ENCODE measurements at regions not wholly inside any gene's neighbourhood (a gene's known extent, or its start where the extent isn't known, plus 50 kb on each side); places are given as distances from the start of the nearest gene placed in this dataset.
"Not testable (repeated sequence)": the region's sequence is repeated elsewhere in the genome, so short reads cannot be mapped to it uniquely, and the experiment has no call there.

- no peak for DNase-seq (ENCODE audit: low read depth)
Measured at GRCh38 chrX:110964786-110965185, 131.2 kb upstream of the PAK3 start.

- no peak for DNase-seq (ENCODE audit: low read depth)
Measured at GRCh38 chrX:110962451-110962850, 133.5 kb upstream of the PAK3 start.

GRCh38 chrX:110955706-110956105 is 140.3 kb upstream of the PAK3 start:
- DNase-seq (ENCODE audit: low read depth), result no peak

GRCh38 chrX:110954428-110955100 is 141.4 kb upstream of the PAK3 start:
- no peak for DNase-seq (ENCODE audit: low read depth)

- DNase-seq (ENCODE audit: low read depth), result no peak
Measured at GRCh38 chrX:110951472-110952269, 144.3 kb upstream of the PAK3 start.

GRCh38 chrX:110944751-110945675 is 149.4 kb upstream of the CHRDL1 start:
- no peak for DNase-seq (ENCODE audit: low read depth)

- DNase-seq (ENCODE audit: low read depth), result no peak
Measured at GRCh38 chrX:110944311-110944750, 148.7 kb upstream of the CHRDL1 start.

- no peak for DNase-seq (ENCODE audit: low read depth)
Measured at GRCh38 chrX:110941906-110942305, 146.3 kb upstream of the CHRDL1 start.

- no peak for DNase-seq (ENCODE audit: low read depth)
Measured at GRCh38 chrX:110938977-110939732, 143.5 kb upstream of the CHRDL1 start.

- DNase-seq (ENCODE audit: low read depth), result no peak
Measured at GRCh38 chrX:110924871-110925270, 129.3 kb upstream of the CHRDL1 start.

- DNase-seq (ENCODE audit: low read depth), result no peak
Measured at GRCh38 chrX:110920991-110921390, 125.4 kb upstream of the CHRDL1 start.

GRCh38 chrX:110915570-110915969 is 120.0 kb upstream of the CHRDL1 start:
- DNase-seq (ENCODE audit: low read depth), result no peak

- no peak for DNase-seq (ENCODE audit: low read depth)
Measured at GRCh38 chrX:110915111-110915510, 119.5 kb upstream of the CHRDL1 start.

- no peak for DNase-seq (ENCODE audit: low read depth)
Measured at GRCh38 chrX:110914281-110914680, 118.7 kb upstream of the CHRDL1 start.

GRCh38 chrX:110904747-110905146 is 109.1 kb upstream of the CHRDL1 start:
- DNase-seq (ENCODE audit: low read depth), result not testable (repeated sequence)

GRCh38 chrX:110881971-110882370 is 86.4 kb upstream of the CHRDL1 start:
- DNase-seq (ENCODE audit: low read depth), result no peak

GRCh38 chrX:110877326-110877725 is 81.7 kb upstream of the CHRDL1 start:
- DNase-seq (ENCODE audit: low read depth), result no peak

- no peak for DNase-seq (ENCODE audit: low read depth)
Measured at GRCh38 chrX:110871839-110872238, 76.2 kb upstream of the CHRDL1 start.

- DNase-seq (ENCODE audit: low read depth), result no peak
Measured at GRCh38 chrX:110866421-110866820, 70.8 kb upstream of the CHRDL1 start.

GRCh38 chrX:110863883-110864282 is 68.3 kb upstream of the CHRDL1 start:
- no peak for DNase-seq (ENCODE audit: low read depth)

GRCh38 chrX:110858565-110858964 is 62.9 kb upstream of the CHRDL1 start:
- DNase-seq (ENCODE audit: low read depth), result no peak

GRCh38 chrX:110853610-110854009 is 58.0 kb upstream of the CHRDL1 start:
- DNase-seq (ENCODE audit: low read depth), result no peak
